ENCODE measurements at regions not wholly inside any gene's neighbourhood (a gene's known extent, or its start where the extent isn't known, plus 50 kb on each side); places are given as distances from the start of the nearest gene placed in this dataset.

DNA sequence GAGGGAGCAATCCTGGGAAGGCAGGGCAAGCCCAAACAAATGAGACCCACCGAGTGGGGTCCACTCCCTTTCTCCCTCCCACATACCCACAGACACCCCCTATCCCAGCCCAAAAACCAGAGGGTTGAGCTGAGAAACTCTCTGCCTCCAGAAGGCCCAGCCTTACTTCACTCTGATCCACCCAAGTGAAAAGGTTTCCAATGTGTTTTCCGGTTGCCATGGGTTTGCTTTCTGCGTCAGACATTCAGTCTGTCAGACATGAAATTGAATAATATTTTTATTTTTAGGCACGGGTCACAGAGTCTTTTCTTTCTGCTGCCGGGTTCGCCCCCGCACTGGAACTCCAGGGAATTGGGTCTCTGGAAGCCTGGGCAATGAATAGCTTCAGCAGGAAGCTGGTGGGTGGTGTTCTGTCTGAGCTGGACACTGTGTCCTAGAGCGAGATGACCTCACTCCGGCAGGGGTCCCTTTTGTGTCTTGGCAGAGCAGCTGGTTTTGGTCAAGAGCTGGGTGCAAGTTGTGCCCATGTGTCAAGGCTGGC is 69.8 kb upstream of the CLMN start:
- no peaks in the 10 kb centered on the region for H3K36me3 ChIP-seq (ENCODE audit: control insufficient read depth in 4 of 4, insufficient read depth in 3 of 4, low read depth in 1 of 4, low read length in 3 of 4)
- H3K9ac ChIP-seq (ENCODE audit: low read depth in 1 of 2, low read length in 2 of 2) = no peak overlapping the region
- DNase-seq (ENCODE audit: low spot score) = no peak
- 90% methylated on average over 9 of the region's 9 CpGs for WGBS
- H3K4me3 ChIP-seq (ENCODE audit: low read depth in 1 of 3, low read length in 3 of 3) = no peak overlapping the region
- no peaks in the 10 kb centered on the region for H3K27me3 ChIP-seq (ENCODE audit: control insufficient read depth in 4 of 4, insufficient read depth in 4 of 4, low read length in 3 of 4)
- H3K9me3 ChIP-seq (ENCODE audit: control insufficient read depth in 4 of 4, low read length in 3 of 4) = no peaks in the 10 kb centered on the region
- no peaks in the 10 kb centered on the region for H3K4me1 ChIP-seq (ENCODE audit: control insufficient read depth in 4 of 4, insufficient read depth in 4 of 4, low read length in 3 of 4)
- no peak overlapping the region for H3K27ac ChIP-seq (ENCODE audit: low read depth in 1 of 2, low read length in 2 of 2)
- TF ChIP-seq SP1 (IDR thresholded peaks at IDR 0.05) = peak; percentile 15
- no peak for TF ChIP-seq TAF1 (conservative IDR thresholded peaks at IDR 0.05)

DNA sequence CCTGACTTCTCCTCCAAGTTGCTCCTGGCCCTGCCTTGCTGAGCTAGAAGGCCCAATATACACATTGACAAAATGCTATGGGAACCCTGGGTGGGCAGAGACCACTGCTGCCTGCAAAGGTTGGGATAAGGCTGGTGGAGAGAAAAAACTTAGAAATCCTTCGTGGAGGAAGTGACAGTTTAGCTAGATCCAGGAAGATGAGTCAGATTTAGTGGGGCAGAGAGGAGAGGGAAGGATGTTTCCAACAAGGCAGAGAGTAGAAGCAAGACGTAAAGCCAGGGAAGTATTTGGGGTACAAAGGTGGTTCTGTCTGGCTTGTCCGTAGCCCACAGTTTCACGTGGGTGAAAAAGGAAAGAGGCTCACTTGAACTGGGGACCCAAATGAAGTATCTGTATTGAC is 69.0 kb upstream of the CLMN start:
- Histone ChIP-seq H3K27me3 (ENCODE audit: control insufficient read depth in 4 of 4, insufficient read depth in 4 of 4, low read length in 3 of 4) (no peaks in the 10 kb centered on the region), H3K4me1 (ENCODE audit: control insufficient read depth in 4 of 4, insufficient read depth in 4 of 4, low read length in 3 of 4) (no peaks in the 10 kb centered on the region), H3K36me3 (ENCODE audit: control insufficient read depth in 4 of 4, insufficient read depth in 3 of 4, low read depth in 1 of 4, low read length in 3 of 4) (no peaks in the 10 kb centered on the region), H3K9me3 (ENCODE audit: control insufficient read depth in 4 of 4, low read length in 3 of 4) (no peaks in the 10 kb centered on the region), H3K4me3 (ENCODE audit: low read depth in 1 of 3, low read length in 3 of 3) (no peak overlapping the region), H3K27ac (ENCODE audit: low read depth in 1 of 2, low read length in 2 of 2) (no peak overlapping the region), H3K9ac (ENCODE audit: low read depth in 1 of 2, low read length in 2 of 2) (no peak overlapping the region)
- no peak for DNase-seq (ENCODE audit: low spot score)
- TF ChIP-seq, protein P1, sequence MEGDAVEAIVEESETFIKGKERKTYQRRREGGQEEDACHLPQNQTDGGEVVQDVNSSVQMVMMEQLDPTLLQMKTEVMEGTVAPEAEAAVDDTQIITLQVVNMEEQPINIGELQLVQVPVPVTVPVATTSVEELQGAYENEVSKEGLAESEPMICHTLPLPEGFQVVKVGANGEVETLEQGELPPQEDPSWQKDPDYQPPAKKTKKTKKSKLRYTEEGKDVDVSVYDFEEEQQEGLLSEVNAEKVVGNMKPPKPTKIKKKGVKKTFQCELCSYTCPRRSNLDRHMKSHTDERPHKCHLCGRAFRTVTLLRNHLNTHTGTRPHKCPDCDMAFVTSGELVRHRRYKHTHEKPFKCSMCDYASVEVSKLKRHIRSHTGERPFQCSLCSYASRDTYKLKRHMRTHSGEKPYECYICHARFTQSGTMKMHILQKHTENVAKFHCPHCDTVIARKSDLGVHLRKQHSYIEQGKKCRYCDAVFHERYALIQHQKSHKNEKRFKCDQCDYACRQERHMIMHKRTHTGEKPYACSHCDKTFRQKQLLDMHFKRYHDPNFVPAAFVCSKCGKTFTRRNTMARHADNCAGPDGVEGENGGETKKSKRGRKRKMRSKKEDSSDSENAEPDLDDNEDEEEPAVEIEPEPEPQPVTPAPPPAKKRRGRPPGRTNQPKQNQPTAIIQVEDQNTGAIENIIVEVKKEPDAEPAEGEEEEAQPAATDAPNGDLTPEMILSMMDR (IDR thresholded peaks at IDR 0.05; ENCODE audit: low read depth, low read length, missing input control) = no peak
- no peak for TF ChIP-seq TAF1 (conservative IDR thresholded peaks at IDR 0.05)
- 87% methylated on average over 4 of the region's 4 CpGs for WGBS

DNA sequence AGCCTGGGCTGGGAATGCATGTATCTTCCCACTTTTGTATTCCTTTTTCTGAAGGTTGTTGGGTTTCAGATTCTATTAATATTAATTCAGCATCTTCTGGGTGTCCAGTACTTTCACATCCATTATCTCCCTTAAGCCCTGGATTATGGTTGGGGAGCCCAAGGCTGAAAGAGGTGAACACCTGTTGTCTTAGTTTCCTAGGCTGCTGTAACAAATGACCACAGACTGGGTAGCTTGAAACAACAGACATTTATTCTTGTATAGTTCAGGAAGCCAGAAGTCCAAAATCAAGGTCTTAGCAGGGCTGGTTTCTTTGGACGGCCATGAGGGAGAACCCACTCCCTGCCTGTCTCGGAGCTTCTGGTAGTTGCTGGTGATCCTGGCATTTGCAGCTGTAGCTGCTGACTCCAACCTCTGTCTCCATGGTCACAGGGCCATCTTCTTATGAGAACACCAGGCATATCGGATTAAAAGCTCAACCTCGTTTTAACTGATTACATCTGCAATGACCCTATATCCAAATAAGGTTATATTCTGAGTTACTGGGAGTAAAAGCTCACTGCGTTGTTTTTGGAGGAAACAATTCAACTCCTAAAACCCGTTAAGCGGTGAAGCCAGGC is 68.2 kb upstream of the CLMN start:
- no peak overlapping the region for H3K27ac ChIP-seq (ENCODE audit: low read depth in 1 of 2, low read length in 2 of 2)
- H3K4me1 ChIP-seq (ENCODE audit: control insufficient read depth in 4 of 4, insufficient read depth in 4 of 4, low read length in 3 of 4) = peaks cover 0 to 3% (median 0%) of the 10 kb centered on the region in 4 donors
- no peaks in the 10 kb centered on the region for H3K36me3 ChIP-seq (ENCODE audit: control insufficient read depth in 4 of 4, insufficient read depth in 3 of 4, low read depth in 1 of 4, low read length in 3 of 4)
- H3K9ac ChIP-seq (ENCODE audit: low read depth in 1 of 2, low read length in 2 of 2) = no peak overlapping the region
- no peaks in the 10 kb centered on the region for H3K27me3 ChIP-seq (ENCODE audit: control insufficient read depth in 4 of 4, insufficient read depth in 4 of 4, low read length in 3 of 4)
- no peaks in the 10 kb centered on the region for H3K9me3 ChIP-seq (ENCODE audit: control insufficient read depth in 4 of 4, low read length in 3 of 4)
- H3K4me3 ChIP-seq (ENCODE audit: low read depth in 1 of 3, low read length in 3 of 3) = no peak overlapping the region
- DNase-seq (ENCODE audit: low spot score) = no peak
- 81% methylated on average over 7 of the region's 7 CpGs for WGBS
- TF ChIP-seq GABPA (IDR thresholded peaks at IDR 0.05 in 1 of 2, conservative IDR thresholded peaks at IDR 0.05 in 1 of 2) = no peak
- TF ChIP-seq, protein P2, sequence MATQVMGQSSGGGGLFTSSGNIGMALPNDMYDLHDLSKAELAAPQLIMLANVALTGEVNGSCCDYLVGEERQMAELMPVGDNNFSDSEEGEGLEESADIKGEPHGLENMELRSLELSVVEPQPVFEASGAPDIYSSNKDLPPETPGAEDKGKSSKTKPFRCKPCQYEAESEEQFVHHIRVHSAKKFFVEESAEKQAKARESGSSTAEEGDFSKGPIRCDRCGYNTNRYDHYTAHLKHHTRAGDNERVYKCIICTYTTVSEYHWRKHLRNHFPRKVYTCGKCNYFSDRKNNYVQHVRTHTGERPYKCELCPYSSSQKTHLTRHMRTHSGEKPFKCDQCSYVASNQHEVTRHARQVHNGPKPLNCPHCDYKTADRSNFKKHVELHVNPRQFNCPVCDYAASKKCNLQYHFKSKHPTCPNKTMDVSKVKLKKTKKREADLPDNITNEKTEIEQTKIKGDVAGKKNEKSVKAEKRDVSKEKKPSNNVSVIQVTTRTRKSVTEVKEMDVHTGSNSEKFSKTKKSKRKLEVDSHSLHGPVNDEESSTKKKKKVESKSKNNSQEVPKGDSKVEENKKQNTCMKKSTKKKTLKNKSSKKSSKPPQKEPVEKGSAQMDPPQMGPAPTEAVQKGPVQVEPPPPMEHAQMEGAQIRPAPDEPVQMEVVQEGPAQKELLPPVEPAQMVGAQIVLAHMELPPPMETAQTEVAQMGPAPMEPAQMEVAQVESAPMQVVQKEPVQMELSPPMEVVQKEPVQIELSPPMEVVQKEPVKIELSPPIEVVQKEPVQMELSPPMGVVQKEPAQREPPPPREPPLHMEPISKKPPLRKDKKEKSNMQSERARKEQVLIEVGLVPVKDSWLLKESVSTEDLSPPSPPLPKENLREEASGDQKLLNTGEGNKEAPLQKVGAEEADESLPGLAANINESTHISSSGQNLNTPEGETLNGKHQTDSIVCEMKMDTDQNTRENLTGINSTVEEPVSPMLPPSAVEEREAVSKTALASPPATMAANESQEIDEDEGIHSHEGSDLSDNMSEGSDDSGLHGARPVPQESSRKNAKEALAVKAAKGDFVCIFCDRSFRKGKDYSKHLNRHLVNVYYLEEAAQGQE (IDR thresholded peaks at IDR 0.05) = no peak

All from liver (tissue), 8 donors.